ENCODE measurements at regions not wholly inside any gene's neighbourhood (a gene's known extent, or its start where the extent isn't known, plus 50 kb on each side); places are given as distances from the start of the nearest gene placed in this dataset.
"Not testable (repeated sequence)": the region's sequence is repeated elsewhere in the genome, so short reads cannot be mapped to it uniquely, and the experiment has no call there.

DNA sequence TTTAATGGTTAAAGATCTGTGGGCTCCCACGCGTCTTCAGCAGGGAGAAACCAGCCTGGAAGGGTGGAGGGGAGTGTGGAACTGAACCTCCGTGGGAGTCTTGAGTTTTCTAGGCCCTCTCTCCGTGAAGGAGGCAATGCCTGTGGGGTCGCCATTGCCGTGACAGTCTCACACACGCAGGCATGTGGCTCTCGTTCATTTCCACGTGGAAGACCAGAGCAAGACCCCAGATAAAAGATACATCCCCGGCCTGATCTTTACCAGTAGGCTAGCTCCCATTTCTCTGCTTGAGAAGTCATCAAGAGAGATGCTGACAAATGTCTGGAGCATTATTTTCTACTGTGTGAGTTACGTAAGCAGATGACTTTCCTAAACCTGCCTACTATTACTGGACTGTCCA lies 491.7 kb upstream of the LMO3 start:
- DNase-seq (ENCODE audit: low spot score), result no peak

DNA sequence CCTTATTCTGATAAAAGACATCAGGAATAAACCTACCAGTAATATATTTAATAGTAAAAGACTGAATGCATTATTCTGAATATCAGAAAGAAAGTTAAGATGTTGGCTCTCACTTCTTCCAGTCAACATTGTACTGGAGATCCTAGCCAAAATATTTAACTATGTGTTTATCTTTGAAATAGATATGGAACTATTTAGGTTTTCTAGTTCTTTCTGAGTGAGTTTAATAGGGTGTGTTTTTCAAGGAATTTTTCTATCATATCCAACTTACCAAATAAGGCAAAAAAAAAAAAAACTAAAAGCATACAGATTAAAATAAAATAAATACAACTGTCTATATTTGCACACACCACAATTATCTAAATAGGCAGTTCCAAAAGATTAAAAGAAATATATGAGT lies 478.9 kb upstream of the LMO3 start:
- DNase-seq (ENCODE audit: low spot score), result no peak

DNA sequence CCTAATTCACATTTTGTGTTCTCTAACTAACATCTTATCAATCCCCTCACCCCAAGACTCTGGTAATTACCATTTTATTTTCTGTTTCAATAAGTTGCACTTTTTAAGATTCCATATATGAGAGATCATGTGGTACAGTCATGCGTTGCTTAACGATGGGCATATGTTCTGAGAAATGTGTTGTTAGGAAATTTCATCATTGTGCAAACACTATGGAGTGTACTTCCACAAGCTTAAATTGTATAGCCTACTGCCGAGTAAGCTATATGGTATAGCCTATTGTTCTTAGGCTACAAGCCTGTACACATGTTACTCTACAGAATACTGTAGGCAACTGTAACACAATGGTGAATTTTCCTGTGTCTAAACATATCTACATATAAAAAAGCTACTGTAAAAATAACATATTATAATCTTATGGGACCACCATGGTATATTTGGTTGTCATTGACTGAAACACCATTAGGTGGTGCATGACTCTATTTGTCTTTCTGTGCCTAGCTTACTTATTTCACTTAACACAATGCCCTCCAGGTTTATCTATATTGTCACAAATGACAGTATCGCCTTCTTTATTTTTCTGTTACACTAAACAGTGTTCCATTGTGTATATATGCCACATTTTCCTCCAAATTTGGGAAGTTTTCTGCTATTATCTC lies 473.4 kb upstream of the LMO3 start:
- no peak for DNase-seq (ENCODE audit: low spot score)

DNA sequence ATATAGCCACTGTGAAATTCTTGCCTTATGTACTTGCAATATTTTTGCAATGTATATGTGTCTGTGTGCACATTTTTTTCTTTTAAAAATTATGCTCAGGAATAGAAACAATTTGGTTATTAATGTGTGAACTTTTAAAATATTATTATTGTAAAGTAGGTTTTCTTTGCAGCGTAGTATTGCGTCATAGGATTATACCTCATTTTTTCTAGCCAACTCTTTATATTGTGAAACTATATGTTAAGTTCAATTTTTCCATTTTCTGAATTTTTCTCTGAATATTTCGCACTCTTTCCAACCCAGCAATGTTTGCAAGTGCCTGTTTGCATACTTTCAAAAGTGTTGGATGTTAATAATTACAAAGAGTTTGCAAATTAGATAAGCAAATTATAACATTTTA lies 471.6 kb upstream of the LMO3 start:
- DNase-seq (ENCODE audit: low spot score), result no peak

DNA sequence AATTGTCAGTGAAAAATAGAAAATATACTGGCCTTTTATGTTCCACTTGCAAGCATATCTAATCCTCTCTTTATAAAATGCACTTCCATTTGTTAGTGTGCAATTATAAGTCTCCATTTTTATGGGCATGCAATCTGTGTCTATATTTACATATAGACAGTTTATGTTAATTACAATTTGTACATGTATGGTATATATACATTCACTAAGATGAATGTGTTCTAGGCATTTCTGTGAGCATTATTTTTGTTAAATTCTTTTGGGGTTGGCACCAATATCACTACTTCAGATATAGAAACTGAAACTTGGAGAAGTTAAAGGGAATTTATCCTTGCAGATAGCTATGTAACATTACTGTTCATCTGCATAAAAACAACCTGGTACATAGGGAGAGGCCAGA lies 470.8 kb upstream of the LMO3 start:
- DNase-seq (ENCODE audit: low spot score), result no peak

DNA sequence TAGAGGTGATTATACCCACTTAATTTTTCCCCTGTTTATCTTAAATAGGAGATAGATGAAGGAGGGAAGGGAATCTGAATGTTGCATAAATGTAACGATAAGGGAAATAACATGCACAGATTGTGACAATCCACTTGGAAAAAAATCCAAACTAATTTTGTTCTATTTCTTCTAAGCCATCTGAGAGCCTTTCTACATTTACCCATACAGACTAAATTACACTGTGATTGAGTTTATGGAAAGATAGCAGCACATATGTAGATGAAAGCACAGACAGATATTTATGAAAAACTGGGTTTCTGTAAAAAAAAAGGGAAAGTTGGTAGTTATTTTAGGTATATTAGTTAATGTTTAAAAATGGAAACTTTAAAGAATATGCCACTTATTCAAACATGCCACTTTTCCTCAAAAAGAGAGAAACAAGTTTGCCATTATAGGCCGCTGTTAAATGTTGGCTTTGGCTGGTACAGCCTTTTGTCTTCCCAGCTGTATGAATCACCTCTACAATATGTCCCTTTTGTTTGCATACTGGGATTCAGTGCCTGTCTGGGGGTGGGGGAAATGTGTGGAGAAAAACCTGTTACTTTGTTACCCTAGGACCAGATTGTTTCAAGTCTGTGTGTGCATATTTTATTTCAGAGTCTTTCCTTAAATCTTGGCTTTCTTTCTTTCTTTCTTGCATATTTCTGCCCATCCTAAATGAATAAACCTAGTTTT lies 470.2 kb upstream of the LMO3 start:
- peak; percentile 5 for DNase-seq (ENCODE audit: low spot score)

- DNase-seq (ENCODE audit: low spot score), result no peak
Observed at GRCh38 chr12:17064834-17065233, 458.9 kb upstream of the LMO3 start.

DNA sequence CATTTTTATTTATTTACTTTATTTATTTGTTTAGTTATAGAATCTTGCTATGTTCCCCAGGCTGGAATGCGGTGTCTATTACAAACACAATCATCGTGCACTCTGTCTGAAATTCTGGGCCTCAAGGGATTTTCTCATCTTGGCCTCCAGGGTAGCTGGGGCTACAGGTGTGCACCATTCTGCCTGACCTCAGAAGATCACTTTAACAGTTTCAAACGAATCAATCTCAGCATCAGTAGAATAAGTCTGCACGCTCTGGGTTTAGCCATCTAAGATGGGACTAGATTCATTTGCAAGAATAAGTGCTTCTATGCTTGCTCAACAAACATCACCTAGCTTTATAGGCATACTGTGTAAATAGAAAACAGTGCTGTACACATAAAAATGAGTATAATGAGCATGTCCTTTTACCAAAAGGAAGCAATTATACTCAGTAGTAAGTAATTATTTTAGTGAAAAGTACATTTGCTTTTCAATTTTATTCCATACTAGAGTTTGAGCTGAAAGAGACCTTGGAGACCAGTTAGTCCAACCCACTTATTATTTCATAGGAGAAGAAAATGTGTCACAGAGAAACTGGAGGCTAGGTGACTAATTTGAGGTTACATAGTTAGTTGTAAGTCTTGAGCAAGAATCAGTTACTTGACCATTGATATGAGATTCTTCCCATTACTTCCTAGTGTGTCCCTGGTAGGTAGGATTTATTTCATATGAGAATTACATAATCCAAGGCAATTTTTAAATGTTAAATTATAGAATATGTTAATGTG lies 456.5 kb upstream of the LMO3 start:
- DNase-seq (ENCODE audit: low spot score), result no peak

DNA sequence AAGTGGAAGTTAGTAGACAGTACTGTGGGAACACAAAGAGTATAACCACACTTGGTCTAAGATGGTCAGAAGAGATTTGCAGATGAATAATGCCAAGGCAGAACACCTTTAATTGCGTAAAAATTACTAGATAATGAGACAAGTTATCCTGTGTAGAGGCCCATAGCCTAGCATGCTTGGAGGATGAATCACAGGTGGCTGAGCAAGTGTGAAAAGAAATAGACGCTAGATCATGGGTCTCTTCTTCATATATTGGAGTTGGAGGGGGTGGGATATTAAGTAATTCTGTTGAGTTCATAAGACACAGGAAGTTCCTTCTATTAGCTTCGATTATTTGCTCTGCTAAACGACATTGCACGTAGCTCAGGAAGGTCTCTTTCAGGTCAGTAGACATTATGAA lies 454.3 kb upstream of the LMO3 start:
- no peak for DNase-seq (ENCODE audit: low spot score)

DNA sequence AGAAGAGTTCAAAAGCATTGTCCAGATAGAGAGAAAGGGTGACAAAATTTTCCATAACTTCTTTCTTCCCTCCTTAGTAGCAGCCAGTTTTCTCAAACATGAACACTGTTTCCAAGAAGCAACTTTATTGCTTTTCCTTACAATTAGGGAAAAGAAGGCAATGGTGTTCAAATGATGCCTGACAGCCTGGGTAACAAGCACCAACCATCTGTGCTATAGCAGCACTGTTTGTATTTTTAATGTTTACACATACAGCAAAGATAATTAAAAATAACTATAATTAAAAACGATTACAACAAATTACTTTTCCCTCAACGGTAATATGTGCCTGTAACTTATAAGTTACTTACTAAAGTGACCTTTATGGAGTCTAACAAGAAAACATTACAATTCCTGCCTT lies 450.6 kb upstream of the LMO3 start:
- DNase-seq (ENCODE audit: low spot score), result no peak

- no peak for DNase-seq (ENCODE audit: low spot score)
Observed at GRCh38 chr12:17038923-17039322, 433.0 kb upstream of the LMO3 start.

DNA sequence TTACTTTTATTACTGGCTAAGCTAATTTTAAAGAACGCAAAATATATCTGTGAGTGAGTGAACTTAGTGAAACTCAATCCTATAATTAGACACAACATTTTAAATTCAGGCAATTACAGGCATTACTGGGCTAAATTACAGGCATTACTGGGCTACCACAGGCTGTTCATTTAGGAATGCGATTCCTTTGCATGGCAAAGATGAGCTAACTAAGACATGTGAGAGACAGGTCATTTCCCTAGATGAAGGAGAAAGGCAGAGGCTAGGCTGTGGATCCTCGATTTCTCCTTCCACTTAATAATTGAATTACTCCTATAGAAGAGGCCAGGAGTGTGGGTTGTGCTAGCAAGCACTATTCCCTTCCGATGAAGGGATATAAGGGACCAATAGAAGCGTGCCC lies 429.4 kb upstream of the LMO3 start:
- DNase-seq (ENCODE audit: low spot score), result no peak

DNA sequence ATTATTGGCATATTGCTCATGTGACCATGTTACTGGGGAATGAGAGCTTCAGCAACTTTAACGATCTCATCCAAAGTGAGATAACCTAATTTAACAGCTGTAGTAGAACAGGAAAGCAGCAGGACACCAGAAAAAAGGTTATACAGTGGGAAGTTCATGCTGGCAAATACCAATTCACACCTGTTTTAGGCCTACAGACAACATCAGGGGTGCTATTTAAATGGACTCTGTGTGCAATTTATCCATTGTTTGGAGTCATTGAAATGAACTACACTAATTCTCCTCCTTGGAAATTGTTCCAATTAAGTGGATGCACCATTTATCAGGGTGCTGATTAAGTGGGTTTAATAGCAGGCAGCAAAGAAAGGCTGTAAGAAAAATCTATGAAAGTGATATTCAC lies 424.4 kb upstream of the LMO3 start:
- no peak for DNase-seq (ENCODE audit: low spot score)

- DNase-seq (ENCODE audit: low spot score), result no peak
Observed at GRCh38 chr12:17028348-17028747, 422.4 kb upstream of the LMO3 start.

DNA sequence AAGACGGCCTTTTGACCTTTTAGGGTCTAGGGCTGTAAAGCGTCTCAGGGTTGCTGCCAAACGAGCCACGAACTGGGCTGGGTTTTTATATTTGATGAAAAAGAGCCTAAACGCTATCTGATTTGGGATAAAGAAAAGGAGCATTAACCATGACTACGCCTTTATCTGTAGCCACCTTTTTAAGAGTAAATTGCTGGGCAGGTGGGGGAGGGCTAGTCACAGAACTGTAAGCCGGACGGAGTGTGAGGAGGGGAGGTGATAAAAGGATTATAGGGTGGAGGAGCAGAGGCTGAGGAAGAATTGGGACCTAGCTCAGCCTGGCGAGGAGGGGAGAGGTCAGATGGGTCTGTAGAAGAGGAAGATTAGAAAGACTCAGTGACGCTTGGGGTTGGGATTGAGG lies 419.5 kb upstream of the LMO3 start:
- DNase-seq (ENCODE audit: low spot score), result not testable (repeated sequence)

DNA sequence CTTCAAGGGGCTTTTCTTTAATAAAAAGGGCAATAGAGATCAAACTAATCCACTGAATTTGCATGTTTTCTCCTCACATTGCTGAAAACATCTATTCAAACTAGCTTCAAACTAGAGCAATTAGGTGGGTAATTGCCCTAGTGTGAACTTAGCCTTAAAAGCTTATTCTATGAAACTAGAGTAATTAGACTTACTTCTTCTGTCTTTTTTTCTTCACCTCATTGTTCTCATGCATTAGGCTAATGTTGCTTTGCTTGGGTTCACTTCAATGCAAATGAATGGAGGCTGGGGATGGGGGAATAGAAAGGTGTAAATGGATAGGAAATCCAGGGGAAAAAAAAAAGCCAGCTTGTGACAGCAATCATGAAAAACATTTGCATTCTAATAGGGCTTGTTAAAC lies 414.8 kb upstream of the LMO3 start:
- DNase-seq (ENCODE audit: low spot score), result no peak

DNA sequence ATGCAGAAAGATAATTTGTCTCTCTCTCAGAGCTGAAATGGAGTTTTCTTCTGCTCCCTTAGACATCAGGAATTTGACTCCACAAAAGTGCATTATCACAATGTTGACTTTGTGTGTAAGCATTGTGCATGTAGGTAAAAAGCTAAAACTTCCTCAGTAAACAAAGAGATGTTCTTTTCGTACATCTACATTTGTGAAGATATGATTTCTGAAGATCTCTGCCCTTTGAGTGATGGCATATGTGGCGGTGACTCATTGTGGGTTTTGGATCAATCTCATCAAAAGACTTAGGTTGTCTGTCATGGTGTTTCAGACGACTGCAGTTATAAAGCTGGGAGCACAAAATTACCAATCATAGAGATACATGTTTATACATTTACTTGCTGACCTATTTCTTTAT lies 411.4 kb upstream of the LMO3 start:
- DNase-seq (ENCODE audit: low spot score), result no peak

- no peak for DNase-seq (ENCODE audit: low spot score)
Observed at GRCh38 chr12:17016116-17016864, 410.3 kb upstream of the LMO3 start.

DNA sequence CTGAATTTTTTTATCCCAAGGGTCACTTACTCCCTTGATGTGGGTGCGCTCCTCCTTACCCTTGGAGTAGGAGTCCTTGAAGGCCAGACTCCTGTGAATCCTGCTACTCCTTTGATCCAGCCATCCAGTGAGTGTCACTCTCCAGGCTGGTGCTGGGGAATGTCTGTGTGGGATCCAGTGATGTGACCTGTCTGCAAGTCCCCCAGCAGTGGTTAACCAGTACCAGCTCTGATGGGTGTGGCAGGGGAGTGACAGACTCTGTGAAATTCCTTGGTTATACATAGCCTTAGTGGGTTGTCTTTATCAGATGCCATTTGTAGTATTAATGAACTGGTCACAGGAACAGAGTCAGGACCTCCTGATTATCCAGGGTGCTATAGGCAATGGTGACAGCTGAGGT lies 409.5 kb upstream of the LMO3 start:
- DNase-seq (ENCODE audit: low spot score), result no peak

- not testable (repeated sequence) for DNase-seq (ENCODE audit: low spot score)
Observed at GRCh38 chr12:17007442-17008040, 401.6 kb upstream of the LMO3 start.

DNA sequence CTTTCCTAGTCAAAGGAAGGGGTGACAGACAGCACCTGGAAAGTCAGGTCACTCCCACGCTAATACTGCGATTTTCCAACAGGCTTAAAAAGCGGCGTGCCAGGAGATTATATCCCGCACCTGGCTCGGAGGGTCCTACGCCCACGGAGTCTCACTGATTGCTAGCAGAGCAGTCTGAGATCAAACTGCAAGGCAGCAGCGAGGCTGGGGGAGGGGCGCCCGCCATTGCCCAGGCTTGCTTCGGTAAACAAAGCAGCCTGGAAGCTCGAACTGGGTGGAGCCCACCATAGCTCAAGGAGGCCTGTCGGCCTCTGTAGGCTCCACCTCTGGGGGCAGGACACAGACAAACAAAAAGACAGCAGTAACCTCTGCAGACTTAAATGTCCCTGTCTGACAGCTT lies 392.6 kb upstream of the LMO3 start:
- not testable (repeated sequence) for DNase-seq (ENCODE audit: low spot score)

- no peak for DNase-seq (ENCODE audit: low spot score)
Observed at GRCh38 chr12:16984484-16984883, 378.5 kb upstream of the LMO3 start.

Measured in HuH-7.5 (cell line).